IPS-15b (cell line): ENCODE measurements at regions not wholly inside any gene's neighbourhood (a gene's known extent, or its start where the extent isn't known, plus 50 kb on each side); places are given as distances from the start of the nearest gene placed in this dataset.
"Not testable (repeated sequence)": the region's sequence is repeated elsewhere in the genome, so short reads cannot be mapped to it uniquely, and the experiment has no call there.

Source experiments
- H3K27me3 ChIP-seq: one replicate; pipeline ENCODE4 v1.6.1; 2013; ENCODE audit warnings: low read length; ENCODE audit not compliant: control insufficient read depth, insufficient read depth
- H3K36me3 ChIP-seq: one replicate; pipeline ENCODE4 v1.6.1; 2013; ENCODE audit warnings: low read length; ENCODE audit not compliant: control insufficient read depth, insufficient read depth
- H3K4me1 ChIP-seq: one replicate; pipeline ENCODE4 v1.6.1; 2013; ENCODE audit warnings: mild to moderate bottlenecking, low read length; ENCODE audit not compliant: control insufficient read depth, insufficient read depth
- H3K4me3 ChIP-seq: one replicate; pipeline ENCODE4 v1.5.1; 2013; ENCODE audit warnings: low read depth, low read length
- H3K9ac ChIP-seq: one replicate; pipeline ENCODE4 v1.6.1; 2013; ENCODE audit warnings: low read depth, mild to moderate bottlenecking, low read length
- H3K9me3 ChIP-seq: one replicate; pipeline ENCODE4 v1.6.1; 2013; ENCODE audit warnings: mild to moderate bottlenecking, low read length; ENCODE audit not compliant: control insufficient read depth, insufficient read depth

DNA sequence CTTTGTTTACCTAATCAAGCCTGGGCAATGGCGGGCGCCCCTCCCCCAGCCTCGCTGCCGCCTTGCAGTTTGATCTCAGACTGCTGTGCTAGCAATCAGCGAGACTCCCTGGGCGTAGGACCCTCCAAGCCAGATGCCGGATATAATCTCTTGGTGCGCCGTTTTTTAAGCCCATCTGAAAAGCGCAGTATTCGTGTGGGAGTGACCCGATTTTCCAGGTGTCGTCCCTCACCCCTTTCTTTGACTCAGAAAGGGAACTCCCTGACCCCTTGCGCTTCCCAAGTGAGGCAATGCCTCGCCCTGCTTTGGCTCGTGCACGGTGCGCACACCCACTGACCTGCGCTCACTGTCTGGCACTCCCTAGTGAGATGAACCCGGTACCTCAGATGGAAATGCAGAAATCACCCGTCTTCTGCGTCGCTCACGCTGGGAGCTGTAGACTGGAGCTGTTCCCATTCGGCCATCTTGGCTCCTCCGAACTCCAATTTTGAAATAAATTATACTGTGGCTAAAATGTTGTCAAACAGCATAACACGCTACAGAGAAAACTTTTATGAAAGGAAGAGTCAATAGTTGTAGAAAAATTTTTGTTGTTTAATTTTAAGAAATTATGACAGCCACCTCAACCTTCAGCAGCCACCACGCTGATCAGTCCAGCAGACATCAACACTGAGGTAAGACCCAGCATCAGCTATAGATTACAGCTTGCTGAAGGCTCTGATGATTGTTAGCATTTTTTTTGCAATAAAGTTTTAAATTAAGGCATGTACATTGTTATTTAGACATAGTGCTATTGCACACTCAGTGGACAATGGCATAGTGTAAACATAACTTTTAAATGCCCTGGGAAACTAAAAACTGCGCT, 384.7 kb upstream of the DEPDC1 start:
- not testable (repeated sequence) for H3K4me1 ChIP-seq, H3K9ac ChIP-seq, H3K9me3 ChIP-seq, H3K27me3 ChIP-seq, H3K36me3 ChIP-seq
- H3K4me3 ChIP-seq = peak overlapping the region; percentile 45

DNA sequence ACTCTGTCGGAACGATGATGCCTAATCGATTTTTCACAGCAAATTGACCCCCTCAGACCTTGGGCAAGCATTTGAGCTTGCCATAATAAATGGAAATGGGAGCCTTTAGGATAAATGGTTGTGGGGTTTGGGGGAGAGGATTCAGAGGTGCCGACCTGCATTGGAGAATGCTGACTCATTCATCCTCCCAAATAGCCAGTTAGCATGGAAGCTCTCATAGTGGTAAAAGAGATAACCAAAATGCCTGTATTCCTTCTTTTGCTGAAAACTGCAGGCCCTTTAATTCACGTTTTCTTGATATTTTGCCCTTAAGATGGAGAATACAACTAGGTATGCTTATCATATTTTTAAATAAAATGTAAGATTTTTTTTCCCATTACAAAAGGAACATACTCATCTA, 392.6 kb upstream of the DEPDC1 start:
- no peaks in the 10 kb centered on the region for H3K9me3 ChIP-seq
- H3K9ac ChIP-seq = no peak overlapping the region
- H3K27me3 ChIP-seq = no peaks in the 10 kb centered on the region
- no peak overlapping the region for H3K4me3 ChIP-seq
- H3K36me3 ChIP-seq = no peaks in the 10 kb centered on the region
- no peaks in the 10 kb centered on the region for H3K4me1 ChIP-seq

DNA sequence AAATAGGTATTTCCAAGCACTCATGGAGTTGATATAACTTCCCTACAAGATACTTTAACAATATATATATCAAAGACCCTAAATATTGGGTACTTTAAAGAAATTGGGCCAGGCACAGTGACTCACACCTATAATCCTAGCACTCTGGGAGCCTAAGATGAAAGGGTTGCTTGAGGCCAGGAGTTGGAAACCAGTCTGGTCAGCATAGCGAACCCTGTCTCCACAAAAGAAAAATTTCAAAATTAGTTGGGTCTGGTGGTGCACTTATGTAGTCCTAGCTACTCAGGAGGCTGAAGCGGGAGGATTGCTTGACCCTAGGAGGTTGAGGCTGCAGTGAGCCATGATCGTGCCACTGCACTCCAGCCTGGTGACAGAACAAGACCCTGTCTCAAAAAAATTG, 393.9 kb upstream of the DEPDC1 start:
- Histone ChIP-seq H3K9ac (no peak overlapping the region), H3K27me3 (no peaks in the 10 kb centered on the region), H3K4me3 (no peak overlapping the region), H3K4me1 (no peaks in the 10 kb centered on the region), H3K9me3 (no peaks in the 10 kb centered on the region), H3K36me3 (no peaks in the 10 kb centered on the region)

DNA sequence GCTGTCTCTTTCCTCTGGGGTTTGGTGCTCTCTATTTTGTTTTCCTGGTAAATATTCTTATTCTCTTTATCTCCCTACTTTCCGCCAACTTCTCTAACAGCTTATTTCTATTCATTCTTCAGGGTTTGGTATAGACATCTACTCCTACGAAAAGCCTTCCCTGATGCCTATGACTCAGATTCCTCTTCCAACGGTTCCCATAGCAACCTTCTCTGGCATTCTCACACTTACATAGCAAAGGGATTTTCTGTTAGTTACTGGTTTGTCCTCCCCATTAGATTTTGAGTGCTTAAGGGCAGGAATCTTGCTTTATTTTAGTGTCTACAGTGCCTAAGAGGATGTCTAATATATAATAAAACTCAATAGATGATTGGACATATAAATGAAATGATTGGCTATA, 407.6 kb upstream of the DEPDC1 start:
- H3K36me3 ChIP-seq = no peaks in the 10 kb centered on the region
- no peaks in the 10 kb centered on the region for H3K27me3 ChIP-seq
- H3K4me3 ChIP-seq = no peak overlapping the region
- H3K9me3 ChIP-seq = no peaks in the 10 kb centered on the region
- H3K4me1 ChIP-seq = no peaks in the 10 kb centered on the region
- no peak overlapping the region for H3K9ac ChIP-seq

DNA sequence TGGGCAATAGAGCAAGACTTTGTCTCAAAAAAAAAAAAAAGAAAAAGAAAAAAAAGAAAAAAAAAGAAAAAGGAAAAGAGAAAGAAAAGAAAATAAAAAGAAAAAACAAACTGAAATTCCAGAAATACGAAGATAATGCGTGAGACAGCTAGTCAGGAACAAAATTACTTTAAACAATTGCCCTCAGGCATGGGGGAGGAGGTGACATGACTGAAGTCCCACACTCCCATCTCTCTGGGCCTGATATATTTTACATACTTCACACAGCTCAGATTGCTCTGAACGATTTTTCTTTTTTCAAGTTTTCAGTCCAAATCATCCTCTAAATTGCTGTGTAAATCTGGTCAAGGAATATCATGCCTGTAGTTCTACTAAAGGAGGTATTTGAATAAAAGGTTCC, 409.5 kb upstream of the DEPDC1 start:
- Histone ChIP-seq H3K9me3 (no peaks in the 10 kb centered on the region), H3K9ac (no peak overlapping the region), H3K4me3 (no peak overlapping the region), H3K4me1 (no peaks in the 10 kb centered on the region), H3K36me3 (no peaks in the 10 kb centered on the region), H3K27me3 (no peaks in the 10 kb centered on the region)

DNA sequence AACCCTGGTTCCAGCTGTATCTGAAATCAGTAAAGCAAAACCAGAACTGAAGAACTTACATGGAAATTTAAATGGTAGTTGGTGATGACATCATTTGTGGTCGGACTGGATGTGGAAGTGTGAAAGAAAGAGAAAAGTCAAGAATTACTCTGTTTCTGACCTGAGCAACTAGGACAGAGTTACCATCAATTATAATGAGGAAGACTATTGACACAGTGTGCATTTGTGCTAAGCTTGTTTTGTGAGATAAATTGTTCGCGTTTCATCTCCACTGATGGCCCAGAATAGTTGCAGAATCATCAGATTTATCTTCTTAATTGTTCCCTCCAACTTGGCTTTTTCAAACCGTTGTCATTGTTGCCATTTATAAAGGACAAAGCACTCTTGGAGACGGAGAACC, 410.6 kb upstream of the DEPDC1 start:
- Histone ChIP-seq H3K4me1 (no peaks in the 10 kb centered on the region), H3K9ac (no peak overlapping the region), H3K27me3 (no peaks in the 10 kb centered on the region), H3K9me3 (no peaks in the 10 kb centered on the region), H3K36me3 (no peaks in the 10 kb centered on the region), H3K4me3 (no peak overlapping the region)

DNA sequence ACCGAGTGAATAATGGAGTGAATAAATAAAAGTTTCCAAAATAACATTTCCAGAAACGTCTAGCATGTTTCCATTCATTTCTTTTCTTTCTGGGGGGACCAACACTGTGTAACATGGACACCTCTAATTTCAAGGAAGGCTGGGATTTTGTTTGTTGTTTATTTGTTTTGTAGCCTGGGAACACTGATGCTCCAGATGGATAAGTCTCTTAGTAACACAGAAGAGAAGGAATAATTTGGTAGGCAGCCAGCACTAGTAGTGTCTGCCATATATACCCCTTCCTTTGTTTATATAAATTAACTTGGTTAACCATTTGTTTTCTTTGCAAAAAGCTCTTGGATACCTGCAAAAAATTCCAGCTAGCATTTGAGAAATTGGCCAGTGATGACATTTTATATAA, 411.4 kb upstream of the DEPDC1 start:
- H3K36me3 ChIP-seq = no peaks in the 10 kb centered on the region
- H3K27me3 ChIP-seq = no peaks in the 10 kb centered on the region
- no peak overlapping the region for H3K9ac ChIP-seq
- no peak overlapping the region for H3K4me3 ChIP-seq
- no peaks in the 10 kb centered on the region for H3K4me1 ChIP-seq
- no peaks in the 10 kb centered on the region for H3K9me3 ChIP-seq

DNA sequence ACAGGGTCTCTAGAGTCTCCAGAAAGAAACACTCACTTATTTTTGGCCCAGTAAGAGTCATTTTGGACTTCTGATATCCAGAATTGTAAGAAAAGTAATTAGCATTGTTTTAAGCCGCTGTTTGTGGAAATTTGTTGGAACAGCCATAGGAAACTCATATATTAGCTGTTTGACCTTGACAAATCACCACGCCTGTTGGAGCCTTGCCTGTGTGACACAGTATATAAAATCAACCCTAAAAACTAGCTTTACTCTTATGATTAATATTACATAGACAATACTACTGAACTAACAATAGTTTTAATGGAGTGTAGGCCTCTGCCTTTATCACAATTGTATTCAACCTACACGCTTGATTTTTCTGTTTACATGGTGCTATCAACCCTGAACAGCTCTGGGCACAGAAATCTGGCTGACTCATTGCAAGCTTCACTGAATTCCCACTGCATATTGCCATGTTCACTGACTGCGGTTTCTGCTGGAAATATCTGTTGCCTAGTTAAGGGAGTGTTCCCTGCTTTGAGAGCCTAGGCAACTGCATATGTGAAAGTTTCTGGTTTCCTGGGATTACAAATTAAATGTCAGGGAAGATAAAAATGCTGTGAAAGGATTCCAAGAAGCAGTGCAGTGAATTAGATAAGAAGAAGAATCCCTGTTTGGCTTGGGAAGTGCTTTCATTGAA, 419.5 kb upstream of the DEPDC1 start:
- H3K9ac ChIP-seq = no peak overlapping the region
- H3K27me3 ChIP-seq = no peaks in the 10 kb centered on the region
- H3K36me3 ChIP-seq = no peaks in the 10 kb centered on the region
- H3K4me3 ChIP-seq = no peak overlapping the region
- no peaks in the 10 kb centered on the region for H3K9me3 ChIP-seq
- H3K4me1 ChIP-seq = no peaks in the 10 kb centered on the region

DNA sequence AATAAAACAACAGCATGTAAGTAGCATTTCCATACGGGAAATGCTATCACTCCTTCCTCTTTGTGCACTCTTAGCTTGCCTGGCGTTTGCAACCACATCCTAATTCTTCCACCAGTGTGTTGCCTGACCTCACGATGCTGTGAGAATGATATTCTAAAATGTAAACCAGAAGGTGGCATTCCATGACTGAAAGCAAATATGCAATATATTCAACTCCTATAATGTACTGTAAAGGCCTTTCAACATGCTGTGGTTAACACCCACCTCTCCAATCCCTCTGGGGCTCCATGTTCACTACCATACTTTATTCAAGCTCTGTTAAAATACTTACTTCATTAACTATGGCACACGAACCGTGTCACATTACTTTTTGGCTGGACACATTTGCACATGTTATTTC, 420.6 kb upstream of the DEPDC1 start:
- Histone ChIP-seq H3K36me3 (no peaks in the 10 kb centered on the region), H3K9ac (no peak overlapping the region), H3K27me3 (no peaks in the 10 kb centered on the region), H3K9me3 (no peaks in the 10 kb centered on the region), H3K4me3 (no peak overlapping the region), H3K4me1 (no peaks in the 10 kb centered on the region)

DNA sequence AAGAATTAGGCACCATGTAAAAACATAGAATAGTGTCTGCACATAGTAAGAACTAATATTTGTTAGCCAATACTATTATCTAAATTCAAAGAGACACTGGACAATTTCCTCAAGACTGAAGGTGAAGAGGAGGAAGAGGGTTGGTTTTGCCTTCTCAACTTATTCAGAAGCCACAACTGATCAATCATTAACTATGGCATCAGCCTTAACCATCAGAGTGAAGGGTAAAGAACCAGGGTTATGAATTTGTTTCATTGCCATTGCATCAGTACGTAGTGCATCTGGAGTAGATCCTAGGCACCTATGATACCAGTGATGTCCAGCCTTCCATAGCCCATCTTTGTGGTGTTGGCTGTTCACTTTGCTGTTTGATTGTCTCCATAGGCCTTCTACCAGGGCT, 421.7 kb upstream of the DEPDC1 start:
- Histone ChIP-seq H3K4me1 (no peaks in the 10 kb centered on the region), H3K9ac (no peak overlapping the region), H3K36me3 (no peaks in the 10 kb centered on the region), H3K9me3 (no peaks in the 10 kb centered on the region), H3K27me3 (no peaks in the 10 kb centered on the region), H3K4me3 (no peak overlapping the region)

DNA sequence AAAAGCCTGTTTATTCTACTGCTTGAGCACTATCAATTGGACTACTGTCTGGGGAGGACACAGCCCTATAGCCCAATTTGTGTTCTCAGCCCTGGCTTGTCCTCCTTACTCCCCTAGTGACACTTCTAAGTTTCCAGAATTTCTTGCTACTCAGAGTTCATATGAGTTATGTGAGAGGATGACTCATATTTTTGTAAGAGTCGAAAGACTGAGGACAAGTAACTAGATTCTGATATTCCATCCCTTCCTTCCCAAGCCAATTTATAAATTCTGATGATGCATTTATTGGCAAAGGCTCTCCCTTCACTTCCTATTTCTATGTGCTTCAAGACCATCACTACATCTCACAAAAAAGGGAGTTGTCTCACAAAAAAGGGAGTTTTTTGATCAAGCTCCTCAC, 422.2 kb upstream of the DEPDC1 start:
- Histone ChIP-seq H3K36me3 (no peaks in the 10 kb centered on the region), H3K9ac (no peak overlapping the region), H3K9me3 (no peaks in the 10 kb centered on the region), H3K4me1 (no peaks in the 10 kb centered on the region), H3K27me3 (no peaks in the 10 kb centered on the region), H3K4me3 (no peak overlapping the region)

DNA sequence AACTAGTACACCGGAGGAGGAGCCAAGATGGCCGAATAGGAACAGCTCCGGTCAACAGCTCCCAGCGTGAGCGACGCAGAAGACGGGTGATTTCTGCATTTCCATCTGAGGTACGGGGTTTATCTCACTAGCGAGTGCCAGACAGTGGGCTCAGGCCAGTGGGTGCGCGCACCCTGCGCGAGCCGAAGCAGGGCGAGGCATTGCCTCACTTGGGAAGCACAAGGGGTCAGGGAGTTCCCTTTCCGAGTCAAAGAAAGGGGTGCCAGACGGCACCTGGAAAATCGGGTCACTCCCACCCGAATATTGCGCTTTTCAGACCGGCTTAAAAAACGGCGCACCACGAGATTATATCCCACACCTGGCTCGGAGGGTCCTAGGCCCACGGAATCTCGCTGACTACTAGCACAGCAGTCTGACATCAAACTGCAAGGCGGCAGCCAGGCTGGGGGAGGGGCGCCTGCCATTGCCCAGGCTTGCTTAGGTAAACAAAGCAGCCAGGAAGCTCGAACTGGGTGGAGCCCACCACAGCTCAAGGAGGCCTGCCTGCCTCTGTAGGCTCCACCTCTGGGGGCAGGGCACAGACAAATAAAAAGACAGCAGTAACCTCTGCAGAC, 426.7 kb upstream of the DEPDC1 start:
- H3K4me1 ChIP-seq, H3K9me3 ChIP-seq, H3K9ac ChIP-seq, H3K27me3 ChIP-seq, H3K4me3 ChIP-seq, H3K36me3 ChIP-seq: not testable (repeated sequence)
